ENCODE measurements at regions not wholly inside any gene's neighbourhood (a gene's known extent, or its start where the extent isn't known, plus 50 kb on each side); places are given as distances from the start of the nearest gene placed in this dataset.

DNA sequence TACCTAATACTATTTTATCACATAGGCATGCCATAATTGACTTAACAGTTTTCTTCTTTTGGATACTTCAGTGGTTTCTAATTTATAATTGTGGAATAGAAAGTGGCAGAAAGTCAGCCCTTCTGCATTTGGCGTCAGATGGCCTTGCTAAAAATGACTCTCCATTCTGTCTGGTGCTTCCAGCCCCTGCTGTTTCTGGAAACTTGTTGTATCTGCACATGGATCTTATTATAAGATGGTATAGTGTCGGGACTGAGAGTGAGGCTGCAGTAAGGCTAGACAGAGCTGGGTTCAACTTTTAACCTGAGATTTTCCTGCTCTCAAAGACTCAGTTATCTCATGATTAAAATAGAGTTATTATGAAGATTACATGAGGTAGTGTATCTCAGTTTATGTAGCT, 74.8 kb upstream of the WDR72 start:
- TF ChIP-seq EZH2 (IDR thresholded peaks at IDR 0.05) (no peak), POLR2AphosphoS5 (IDR thresholded peaks at IDR 0.05; ENCODE audit: borderline replicate concordance, low read depth, low read length) (no peak)
